ENCODE measurements at regions not wholly inside any gene's neighbourhood (a gene's known extent, or its start where the extent isn't known, plus 50 kb on each side); places are given as distances from the start of the nearest gene placed in this dataset.
"Not testable (repeated sequence)": the region's sequence is repeated elsewhere in the genome, so short reads cannot be mapped to it uniquely, and the experiment has no call there.

DNA sequence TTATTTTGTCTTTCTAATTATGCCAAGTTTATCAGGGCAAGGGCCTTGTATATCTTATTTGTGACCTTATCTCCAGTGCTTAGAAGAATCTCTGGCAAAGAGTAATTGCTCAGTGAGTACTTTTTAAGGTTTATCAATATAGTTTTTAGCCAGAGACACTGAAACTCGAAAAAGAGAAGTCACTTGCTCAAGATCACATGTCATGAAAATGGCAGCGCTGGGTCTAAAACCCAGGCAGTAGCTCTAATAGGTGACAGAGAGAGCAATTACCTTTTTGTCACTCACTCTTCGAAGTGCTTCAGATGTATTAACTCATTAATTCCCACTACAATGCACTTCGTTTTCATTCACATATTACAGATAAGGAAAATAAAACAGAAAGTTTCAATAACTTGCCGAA is 667.5 kb downstream of the DOK5 start:
- DNase-seq: no peak

- no peak for DNase-seq
Observed at GRCh38 chr20:55140631-55141030, 665.2 kb downstream of the DOK5 start.

GRCh38 chr20:55139173-55139765 is 663.9 kb downstream of the DOK5 start:
- DNase-seq: no peak

DNA sequence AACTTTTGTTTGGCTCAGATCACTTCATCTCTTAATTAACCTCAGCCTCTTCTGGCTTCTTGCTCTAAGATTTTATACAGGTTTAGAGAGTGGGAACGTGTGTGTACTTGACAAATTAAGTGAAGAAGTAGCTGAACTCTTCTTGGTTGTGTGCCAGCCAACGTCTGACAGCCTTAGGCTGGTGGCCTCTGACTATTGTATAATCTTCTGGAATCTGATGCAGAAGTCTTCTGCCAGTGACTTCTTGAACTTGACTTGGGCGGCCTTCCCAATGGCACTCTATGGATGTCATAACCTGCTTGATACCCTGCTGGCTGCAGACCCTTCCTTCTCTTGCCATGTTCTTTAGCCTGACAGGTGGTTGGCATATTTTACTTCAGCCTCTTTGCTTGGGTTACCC is 660.5 kb downstream of the DOK5 start:
- DNase-seq: no peak

- DNase-seq: no peak
Observed at GRCh38 chr20:55132523-55132922, 657.1 kb downstream of the DOK5 start.

DNA sequence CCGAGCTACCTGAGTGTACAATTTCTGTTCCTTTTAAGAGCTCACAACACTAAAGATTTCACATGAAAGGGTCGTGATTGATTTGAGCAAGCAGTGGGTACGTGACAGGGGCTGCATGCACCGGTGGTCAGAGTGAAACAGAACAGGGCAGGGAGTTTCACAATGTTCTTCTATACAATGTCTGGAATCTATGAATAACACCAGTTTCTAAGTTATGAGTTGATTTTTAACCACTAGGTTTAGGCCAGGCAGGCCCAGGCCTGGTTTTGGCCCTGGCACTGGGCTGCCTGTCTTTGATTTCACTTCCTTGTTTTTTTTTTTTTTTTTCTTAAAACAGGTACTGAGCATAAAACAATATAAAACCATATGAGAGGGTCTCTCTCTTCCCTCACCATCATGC is 642.2 kb downstream of the DOK5 start:
- not testable (repeated sequence) for DNase-seq

DNA sequence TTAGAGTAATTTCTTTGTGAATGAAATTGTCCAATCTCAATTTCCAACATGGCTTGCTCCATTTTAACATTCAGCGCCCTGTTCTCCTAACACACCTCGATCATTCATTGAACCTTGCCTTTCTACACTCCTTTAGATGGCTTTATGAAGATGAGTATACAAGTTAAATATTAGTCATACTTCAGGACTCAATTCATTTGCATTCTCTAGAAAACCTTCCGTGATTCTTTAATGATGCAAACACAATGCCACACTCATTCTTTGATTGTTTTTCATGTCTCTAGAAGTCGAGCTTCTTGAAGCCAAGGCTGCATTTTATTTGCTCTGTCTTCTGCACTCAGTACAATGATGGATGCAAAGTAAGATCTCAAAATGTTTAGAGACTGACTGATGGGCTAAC is 641.2 kb downstream of the DOK5 start:
- DNase-seq: no peak

DNA sequence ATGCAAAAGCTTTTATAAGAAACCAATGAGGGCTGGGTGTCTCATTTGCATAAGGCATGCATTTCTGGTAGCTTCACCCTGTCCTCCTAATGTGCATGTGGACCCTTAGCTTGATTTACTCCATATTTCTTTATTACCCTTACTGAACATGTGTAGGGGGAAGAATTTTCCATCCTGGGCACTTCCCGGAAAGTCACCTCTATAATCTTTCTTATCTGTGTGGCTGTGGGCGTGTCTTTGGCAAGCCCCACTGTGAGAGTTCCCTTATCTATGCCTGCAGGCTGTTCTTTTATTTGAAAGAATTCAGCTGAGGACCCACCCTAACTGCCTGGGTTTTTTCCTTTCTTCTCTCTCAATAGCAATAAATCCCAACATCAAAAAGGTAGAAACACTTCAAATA is 627.8 kb downstream of the DOK5 start:
- DNase-seq: no peak

GRCh38 chr20:55099251-55099650 is 623.9 kb downstream of the DOK5 start:
- DNase-seq: no peak

DNA sequence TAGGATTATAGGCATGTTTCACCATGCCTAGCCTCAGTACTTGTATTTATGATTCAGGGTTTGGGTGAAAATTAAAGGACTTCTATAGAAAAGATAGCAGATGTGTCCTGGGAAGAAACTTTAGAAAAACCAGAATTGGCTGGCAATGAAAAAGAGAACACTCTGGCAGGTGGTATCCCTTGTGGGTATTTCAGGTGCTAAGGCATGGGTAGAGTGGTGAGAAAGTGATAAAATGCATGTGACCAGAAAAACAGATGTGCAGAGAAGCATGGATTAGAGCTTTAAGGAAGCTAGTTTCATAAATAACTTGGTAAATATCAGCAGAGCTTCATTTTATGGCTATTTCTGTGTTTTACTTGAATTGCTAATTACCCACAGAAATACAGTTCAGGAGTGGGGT is 622.2 kb downstream of the DOK5 start:
- no peak for DNase-seq

GRCh38 chr20:55095745-55096400 is 620.5 kb downstream of the DOK5 start:
- DNase-seq: no peak

DNA sequence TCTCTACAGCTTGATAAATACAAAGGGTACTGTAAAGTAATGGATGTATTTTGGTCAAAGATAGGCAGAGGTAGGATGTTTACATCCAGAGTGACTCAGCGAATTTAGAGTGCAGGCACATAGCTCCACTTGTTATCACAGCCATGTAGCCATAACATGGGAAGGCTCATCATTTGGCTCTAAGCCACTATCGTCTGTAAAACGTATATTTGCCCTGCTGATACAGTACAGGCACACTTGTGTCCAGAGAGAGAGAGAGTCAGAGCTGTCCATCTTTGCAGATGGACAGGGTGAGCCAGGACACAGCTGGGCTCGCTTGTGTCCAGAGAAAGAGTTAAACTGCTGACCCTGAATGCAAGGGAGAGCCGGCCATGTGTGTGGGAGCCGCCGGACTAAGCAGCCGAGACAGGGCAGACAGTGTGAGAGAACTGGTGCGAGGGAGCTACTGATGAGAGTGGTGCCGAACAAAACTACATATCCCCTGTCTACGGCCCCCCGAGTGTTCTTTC is 619.0 kb downstream of the DOK5 start:
- no peak for DNase-seq

DNA sequence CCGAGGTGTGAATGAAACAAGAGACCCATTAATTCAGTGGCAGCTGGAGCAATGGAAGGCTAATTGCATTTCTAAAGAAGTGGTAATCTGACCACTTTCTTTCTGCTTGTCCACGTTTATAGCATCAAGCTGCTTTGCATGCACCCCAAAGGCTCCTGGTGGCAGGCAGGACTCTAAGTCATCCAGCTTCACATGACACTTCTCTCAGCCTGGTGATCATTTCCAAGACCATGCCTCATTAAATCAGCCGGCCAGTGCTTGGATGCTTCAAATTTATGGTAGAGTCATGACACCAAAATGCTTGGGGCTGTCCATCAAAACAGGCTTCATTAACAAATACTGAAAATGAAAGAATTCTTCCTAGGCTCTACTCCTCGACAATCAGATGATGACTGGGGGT is 614.9 kb downstream of the DOK5 start:
- no peak for DNase-seq

DNA sequence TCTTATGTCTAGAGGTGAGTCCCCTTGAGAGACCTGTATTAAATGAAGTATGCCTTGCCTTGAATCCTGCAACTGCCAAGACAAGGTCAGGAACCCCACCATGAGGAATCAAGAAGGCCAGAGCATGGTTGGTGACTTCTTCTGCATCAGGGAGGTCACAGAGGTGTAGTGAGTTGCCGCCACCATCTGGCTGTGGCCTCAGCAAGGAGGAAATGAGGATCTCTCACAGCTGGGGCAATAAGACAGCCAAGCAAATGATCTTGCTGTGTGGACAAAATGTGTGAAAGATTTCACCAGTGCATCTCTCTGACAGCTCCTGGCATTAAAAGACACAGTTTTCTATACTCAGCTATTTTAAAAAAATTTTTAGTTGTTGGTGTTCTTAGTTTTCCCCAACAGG is 611.0 kb downstream of the DOK5 start:
- no peak for DNase-seq

DNA sequence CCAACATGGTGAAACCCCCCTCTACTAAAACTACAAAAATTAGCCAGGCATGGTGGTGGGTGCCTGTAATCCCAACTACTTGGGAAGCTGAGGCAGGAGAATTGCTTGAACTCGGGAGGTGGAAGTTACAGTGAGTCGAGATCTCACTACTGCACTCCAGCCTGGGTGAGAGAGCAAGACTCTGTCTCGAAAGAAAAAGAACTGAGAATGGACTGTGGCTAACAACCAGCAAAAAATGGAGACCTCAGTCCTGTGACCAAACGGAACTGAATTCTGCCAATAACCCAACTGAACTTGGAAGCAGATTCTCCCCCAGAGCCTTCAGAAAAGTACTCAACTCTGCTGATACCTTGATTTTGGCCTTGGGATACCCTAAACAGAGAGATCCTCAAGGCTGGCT is 604.5 kb downstream of the DOK5 start:
- no peak for DNase-seq

GRCh38 chr20:55074266-55074840 is 599.0 kb downstream of the DOK5 start:
- not testable (repeated sequence) for DNase-seq

GRCh38 chr20:55070001-55070400 is 594.6 kb downstream of the DOK5 start:
- DNase-seq: no peak

DNA sequence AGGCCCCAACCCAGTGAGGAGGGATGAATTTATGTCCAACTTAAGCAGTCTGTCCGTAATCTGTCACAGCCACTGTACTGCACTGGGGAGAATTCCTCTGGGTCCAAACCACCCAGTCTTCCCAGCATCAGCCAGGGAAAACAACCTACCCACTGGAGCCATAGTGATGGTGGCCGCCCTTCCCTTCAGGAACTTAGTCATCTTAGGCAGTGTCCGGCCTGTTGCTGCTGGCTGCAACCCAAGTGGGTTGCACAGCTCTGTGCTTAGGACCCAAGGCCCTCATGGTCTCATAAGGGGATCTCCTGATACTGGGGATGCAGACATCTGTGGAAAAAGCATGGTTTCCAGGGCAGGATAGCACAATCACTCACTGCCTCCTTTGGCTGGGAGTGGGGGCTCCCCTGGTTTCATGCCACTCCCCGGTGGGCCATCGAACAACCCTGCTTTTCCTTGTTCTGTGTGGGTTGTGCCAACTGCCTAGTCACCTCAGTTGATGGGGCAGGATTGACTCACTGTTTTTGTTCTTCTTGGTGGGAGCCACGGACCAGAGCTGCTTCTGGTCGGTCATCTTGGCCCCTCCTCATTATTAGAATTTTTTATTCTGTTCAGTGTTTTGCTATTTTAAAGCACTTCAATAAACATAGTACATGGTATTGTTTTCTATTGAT is 591.9 kb downstream of the DOK5 start:
- DNase-seq: no peak

- no peak for DNase-seq
Observed at GRCh38 chr20:55058938-55059337, 583.5 kb downstream of the DOK5 start.

DNA sequence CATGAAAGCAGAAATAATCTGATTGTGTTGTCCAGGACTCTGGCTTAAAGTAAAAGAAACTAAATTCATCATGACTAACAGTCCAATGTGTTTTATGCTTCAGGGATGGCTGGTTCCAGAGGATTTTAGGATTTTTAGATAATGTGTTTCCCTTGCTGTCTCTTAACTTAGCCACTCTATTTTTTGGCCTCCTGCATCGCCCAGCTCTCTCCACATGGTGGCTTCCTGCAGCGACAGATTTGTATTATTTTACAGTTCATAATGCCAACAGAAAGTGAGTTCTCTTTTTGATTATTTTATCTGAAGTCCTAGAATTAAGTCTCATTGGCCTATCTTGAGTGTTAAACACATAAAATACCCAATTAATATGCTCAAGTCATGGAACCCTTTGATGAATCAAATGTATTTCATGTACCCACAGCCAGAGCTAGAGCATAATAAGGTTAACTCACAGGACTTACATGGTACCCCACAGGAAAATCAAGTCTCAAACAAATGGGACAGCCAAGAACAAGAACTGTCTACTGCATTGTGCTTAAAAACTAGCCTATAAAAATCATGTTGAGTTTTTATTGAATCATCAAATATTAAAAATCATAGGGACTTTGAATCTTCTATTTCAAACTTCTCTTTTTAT is 582.5 kb downstream of the DOK5 start:
- DNase-seq: no peak

DNA sequence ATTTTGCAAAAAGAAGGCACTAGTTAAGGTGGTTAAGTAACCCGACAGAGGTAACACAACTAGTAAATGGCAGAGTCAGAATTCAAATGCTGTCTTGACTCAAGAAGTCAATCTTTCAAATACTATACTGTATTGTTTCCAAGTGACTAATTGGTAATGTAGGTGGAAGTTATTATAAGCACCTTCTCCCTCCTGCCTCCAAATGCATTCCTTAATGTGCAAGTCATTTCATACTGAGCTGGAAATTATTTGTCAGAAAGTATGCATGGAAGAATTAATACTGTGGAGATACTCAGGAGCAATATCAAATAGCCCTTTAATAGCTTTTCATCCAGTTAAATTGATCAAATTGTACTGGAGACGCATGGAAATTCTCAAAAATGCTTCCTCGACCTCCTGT is 579.1 kb downstream of the DOK5 start:
- DNase-seq: no peak

GRCh38 chr20:55053389-55053788 is 578.0 kb downstream of the DOK5 start:
- DNase-seq: no peak

- no peak for DNase-seq
Observed at GRCh38 chr20:55052459-55052858, 577.1 kb downstream of the DOK5 start.

GRCh38 chr20:55038684-55039083 is 563.3 kb downstream of the DOK5 start:
- no peak for DNase-seq

All from GDM1 (cell line).